ENCODE measurements at regions not wholly inside any gene's neighbourhood (a gene's known extent, or its start where the extent isn't known, plus 50 kb on each side); places are given as distances from the start of the nearest gene placed in this dataset.

DNA sequence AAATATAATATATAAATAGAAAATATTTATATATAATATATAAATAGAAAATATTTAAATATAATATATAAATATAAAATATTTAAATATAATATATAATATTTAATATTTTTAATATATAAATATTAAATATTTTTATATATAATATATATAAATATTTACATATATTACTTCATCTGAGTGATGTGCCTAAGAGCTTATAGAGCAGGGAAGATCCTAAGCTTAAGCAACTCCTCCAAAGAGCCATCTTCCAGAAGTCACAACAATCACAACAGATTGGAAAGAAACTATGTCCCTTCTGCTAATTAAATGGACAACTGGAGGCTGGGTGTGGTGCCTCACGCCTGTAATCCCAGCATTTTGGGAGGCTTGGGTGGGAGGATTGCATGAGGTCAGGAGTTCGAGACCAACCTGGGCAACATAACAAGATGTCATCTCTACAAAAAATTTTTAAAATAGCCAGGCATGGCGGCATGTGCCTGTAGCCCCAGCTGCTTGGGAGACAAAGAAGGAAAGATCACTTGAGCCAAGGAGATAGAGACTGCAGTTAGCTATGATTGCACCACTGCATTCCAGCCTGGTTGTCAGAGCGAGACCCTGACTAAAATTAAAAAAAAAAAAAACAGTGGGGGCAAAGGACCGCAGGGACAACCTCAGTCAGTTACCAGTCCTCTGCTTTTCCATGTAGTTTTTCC, 198.7 kb downstream of the SKIDA1 start:
- no peak for DNase-seq (ENCODE audit: low read depth)

DNA sequence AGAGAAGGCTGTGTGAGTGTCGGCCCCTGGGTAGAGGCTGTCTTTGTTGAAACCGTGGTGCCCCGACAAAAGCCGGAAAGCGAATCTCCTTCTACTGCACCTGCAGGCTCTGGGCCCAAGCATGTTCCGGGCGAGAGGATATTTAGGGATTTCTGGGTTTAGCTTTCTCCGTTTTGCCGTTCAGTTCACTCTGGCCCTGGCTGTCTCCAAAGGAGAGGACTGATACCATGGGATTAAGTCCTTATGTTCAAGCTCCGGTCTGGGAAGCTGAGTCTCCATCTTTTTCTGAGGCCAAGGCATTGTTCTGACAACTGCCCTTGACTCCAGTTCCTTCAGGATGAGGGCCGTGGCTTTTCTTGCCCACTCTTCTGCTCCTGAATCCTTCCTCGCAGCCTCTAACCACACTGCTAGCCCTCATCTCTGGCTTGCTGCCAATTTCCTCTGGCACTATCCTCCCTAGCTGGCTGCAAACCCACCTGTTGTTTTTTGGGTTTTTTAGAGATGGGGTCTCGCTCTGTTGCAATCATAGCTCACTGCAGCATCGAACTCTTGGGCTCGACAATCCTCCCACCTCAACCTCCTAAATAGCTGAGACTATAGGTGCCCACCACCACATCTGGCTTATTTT, 206.8 kb downstream of the SKIDA1 start:
- DNase-seq (ENCODE audit: low read depth), result no peak

DNA sequence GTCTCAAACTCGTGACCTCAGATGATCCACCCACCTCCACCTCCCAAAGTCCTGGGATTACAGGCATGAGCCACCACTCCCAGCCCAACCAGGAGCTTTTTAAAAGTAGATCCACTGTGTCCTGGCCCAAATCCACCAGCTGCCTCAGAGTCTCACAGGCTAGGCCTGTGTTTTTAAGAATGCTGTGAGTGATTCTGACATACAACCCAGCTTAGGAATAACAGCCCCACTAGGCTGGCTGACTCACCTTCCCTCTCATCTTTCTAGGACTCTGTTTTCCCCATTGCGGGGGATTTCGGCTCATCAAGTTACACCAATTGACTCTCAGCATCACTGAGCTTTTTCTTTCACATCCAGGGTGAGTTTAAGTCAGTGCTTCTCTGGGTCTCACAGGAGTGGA, 207.6 kb downstream of the SKIDA1 start:
- no peak for DNase-seq (ENCODE audit: low read depth)

DNA sequence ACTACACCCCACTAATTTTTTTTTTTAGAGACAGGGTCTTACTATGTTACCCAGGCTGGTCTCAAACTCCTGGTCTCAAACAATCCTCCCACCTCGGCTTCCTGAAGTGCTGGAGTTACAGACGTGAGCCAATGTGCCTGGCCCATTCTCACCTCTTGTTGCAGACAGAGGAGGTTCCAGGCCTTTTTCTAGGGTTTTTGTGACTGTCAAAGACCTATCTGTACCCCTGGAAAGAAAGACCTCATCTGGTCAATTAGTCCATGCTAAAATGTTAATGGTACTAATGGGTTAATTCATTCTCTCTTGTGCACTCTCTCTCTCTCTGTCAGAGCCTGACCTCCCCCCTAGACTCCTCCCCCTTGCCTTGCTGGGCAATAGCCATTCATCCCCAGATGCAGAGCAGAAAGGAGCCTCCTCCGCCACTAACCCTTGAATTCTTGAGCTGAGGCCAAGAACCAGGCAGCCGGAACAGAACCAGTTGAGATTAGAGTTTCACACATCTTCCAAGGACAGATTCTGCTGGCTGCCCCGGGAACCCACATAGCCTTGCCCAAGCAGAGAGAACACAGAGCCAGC, 209.7 kb downstream of the SKIDA1 start:
- DNase-seq (ENCODE audit: low read depth), result no peak

DNA sequence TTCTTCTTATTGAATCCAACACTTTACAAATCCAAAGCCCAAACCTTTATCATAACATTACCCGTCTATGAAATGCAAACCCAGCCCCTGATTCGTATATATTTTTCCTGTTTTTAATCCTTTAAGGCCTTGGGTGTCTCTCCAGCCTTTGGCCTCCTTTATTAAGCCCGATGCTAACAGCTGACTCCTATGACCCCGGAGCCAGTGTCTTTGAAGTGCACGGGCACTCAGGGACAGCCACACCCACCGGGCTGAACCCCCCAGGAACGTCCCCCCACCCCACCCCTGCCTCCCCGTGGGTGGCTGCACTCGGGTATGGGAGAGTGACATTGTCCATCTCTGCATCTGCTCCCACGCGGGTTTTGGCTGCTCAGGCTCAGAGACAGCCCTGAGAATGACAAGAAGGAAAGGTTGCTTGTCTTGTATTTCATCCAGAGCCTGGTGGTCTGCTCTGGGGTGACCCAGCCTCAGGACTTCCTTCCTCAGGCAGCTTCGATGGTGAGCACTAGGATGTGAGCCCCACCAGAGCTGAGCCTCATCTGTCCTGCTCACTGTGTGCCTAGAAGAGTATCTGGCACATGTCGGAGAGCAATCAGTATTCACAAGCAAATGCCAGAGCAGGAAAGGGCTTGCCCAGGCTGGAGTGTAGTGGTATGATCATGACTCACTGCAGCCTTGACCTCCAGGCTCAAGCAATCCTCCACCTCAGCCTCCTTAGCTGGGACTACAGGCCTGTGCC, 210.4 kb downstream of the SKIDA1 start:
- DNase-seq (ENCODE audit: low read depth), result no peak

DNA sequence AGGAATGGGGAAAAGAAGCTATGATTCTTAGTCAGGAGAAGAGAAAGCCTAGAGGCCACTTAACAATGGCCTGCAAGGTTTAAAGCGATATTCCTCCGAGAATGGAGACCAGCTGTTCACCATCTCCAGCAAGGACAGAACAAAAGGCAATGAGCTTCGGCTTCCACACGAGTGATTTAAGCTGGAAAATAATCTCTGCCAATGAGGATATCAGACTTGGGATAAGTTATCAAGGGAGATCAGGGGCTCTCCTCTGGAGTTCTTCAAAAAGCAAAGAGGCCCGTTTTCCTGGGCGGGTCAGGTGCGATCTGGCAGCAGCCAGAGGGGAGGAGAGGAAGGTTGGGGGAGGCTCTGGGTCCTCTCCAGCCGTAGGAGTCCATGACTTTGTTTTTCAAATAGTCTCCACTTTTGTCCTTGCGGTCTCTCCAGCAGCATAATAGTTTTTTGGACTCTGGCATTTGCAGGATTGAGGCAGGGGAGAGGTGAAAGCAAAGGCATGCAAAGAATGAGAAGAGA, 211.3 kb downstream of the SKIDA1 start:
- no peak for DNase-seq (ENCODE audit: low read depth)

DNA sequence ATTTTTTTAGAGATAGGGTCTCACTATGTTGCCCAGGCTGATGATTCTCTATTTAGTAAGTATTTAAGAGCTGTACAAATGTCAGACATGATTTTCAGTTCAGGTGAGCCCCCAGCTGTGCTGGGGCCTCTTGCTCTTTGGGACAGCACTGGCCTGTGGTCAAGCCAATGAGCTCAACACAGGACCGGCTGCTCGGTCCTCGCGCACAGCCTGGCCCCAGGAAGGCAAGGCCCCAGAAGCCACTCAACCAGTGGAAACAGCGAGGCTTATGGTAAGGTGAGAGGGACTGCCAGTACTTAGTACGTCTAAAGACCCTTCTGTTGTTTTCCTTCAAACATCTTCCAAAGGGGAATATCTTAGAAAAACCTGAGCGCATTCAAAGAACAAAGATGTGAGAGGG, 211.8 kb downstream of the SKIDA1 start:
- no peak for DNase-seq (ENCODE audit: low read depth)

DNA sequence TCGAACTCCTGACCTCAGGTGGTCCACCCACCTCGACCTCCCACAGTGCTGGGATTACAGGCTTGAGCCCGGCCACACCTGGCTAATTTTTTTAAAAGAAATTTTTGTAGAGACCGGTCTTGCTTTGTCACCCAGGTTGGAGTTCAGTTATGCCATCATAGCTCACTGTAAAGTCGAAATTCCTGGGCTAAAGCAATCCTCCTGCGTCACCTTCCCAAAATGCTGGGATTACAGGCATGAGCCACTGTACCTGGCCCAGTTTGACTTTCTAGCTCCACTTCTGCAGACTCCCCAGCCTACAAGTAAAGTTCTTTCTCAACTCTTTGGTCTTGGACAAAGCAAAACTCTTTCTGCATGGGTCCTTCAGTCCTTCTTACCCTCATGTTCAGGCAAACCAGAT, 214.1 kb downstream of the SKIDA1 start:
- DNase-seq (ENCODE audit: low read depth), result no peak

DNA sequence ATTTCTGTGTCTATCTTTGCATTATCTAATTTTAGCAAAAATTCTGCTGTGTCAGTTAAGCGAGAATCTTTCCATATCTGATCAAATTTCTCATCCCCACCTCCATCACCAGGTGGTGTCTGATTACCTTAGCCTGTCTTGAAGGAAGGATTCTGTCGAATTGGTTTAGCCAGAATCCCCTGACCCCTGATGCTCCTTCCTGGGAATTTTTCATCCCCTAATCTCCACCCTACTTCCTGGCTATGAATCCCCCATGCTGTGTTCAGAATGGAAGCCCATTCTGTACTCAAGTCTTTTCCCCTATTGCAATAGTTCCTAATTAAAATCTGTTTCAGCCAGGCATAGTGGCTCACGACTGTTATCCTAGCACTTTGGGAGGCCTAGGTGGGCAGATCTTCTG, 216.1 kb downstream of the SKIDA1 start:
- DNase-seq (ENCODE audit: low read depth), result no peak

DNA sequence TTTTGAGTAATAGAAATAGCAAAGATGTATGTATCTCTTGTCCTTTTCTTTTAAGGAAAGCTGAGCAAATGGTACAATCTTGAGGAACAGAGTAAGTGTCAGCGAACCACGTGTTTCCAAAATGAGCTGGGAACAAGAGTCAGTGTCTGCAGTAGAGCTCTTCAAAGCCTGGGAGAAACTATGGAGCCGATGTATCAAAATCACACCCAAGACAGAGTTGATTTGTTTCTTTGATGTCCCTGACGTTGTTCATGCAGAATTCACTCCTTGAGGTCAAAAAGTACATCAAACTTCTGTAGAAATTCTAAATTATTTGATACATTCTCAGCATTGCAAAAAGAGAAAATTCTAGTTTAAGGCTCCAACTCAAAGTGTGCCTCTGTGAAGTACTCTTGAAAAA, 216.5 kb downstream of the SKIDA1 start:
- no peak for DNase-seq (ENCODE audit: low read depth)

DNA sequence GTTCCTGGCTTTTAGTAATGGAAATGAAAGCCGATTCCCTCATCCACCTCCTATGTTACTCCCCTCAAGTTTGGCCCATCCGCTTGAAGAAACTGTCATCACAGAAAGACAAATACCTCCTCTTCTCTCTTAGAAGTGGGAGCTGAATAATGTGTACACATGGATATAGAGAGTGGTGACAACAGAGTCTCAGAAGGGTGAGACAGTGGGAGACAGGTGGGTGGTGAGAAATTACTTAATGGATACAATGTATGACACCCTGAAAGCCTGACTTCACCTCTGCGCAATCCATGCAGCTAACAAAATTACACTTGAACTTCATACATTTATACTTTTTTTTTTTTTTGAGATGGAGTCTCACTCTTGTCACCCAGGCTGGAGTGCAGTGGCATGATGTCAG, 217.5 kb downstream of the SKIDA1 start:
- no peak for DNase-seq (ENCODE audit: low read depth)

DNA sequence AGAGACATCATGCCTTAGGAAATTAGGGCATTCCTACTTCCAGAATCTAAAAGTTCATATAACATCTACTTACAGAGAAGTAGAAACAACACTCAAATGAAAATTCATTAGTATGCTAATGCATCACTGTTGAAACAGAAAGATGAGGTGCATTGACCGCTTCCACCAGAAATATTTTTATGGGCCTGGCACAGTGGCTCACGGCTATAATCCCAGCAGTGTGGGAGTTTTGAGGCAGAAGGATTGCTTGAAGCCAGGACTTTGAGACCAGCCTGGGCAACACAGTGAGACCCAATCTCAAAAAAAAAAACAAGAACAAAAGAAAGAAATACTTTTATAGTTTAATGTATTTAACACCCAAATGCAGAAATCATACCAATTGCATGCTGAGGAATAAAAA, 220.9 kb downstream of the SKIDA1 start:
- DNase-seq (ENCODE audit: low read depth), result no peak

DNA sequence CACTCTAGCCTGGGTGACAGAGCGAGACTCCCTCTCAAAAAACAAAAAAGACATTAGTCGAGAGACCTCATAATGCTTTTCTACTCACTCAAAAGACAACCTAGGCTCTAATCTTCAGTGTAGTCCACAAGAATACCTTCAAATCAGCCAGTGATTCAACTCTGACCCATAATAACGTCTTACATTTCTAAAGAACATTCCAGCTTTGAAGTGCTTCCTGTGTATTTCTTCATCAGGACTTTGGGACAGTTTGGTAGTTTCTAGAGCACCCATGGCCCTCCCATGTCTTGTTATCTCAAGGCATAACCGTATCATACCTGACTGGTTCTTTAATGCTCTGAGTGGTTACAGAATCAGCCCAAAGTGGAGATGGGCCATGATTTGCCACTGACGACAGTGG, 221.3 kb downstream of the SKIDA1 start:
- DNase-seq (ENCODE audit: low read depth), result no peak

DNA sequence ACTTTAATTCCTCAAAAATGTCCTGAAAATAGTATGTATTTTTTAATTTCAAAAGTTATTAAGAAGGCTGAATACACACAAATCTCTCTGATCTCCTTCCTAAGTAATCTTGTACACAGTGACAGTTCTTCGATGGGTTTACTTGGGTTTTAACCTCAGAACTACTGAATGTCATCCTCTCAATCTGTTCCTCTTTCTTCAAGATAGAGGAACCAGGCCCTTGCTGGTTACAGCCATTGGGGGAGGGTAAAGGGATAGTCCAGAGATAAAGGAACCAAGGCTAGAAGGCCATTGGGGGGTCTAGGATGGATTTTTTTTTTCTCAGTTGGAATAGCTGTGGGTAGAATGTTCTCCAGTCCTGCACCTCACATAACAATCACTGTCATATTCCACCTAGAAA, 224.9 kb downstream of the SKIDA1 start:
- DNase-seq (ENCODE audit: low read depth), result no peak

DNA sequence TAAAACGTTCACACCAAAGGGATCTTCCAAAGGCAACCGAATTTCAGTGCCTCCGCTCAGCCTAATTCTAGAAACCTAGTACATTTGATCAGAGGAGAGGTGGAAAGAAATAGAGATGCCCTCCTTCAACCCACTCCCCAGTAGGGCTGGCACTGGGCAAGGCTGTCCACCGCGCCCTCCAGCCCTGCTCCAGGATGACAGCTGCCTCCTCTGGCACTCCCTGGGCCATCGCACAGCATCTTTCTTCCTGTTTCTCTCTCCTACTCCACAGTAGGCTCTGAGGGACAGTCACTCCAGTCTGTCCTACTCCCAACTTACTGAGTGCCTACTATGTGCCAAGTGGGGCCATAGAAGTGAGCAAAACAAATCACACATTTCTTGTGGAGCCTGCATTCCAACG, 226.2 kb downstream of the SKIDA1 start:
- no peak for DNase-seq (ENCODE audit: low read depth)

DNA sequence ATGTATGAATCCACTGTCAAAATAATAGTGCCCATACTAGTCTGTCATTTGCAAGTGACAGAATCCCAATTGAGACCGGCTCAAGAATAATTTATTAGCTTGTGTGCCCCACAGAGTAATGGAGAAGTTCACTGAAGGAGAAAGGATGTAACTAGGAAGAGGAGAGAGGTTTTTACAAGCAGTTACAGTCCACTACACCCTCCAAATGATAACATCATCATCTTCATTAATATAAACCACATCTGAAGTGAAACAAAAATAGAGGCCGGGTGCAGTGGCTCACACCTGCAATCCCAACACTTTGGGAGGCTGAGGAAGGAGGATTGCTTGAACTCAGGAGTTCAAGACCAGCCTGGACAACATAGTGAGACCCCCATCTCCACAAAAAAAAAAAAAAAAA, 226.8 kb downstream of the SKIDA1 start:
- no peak for DNase-seq (ENCODE audit: low read depth)

DNA sequence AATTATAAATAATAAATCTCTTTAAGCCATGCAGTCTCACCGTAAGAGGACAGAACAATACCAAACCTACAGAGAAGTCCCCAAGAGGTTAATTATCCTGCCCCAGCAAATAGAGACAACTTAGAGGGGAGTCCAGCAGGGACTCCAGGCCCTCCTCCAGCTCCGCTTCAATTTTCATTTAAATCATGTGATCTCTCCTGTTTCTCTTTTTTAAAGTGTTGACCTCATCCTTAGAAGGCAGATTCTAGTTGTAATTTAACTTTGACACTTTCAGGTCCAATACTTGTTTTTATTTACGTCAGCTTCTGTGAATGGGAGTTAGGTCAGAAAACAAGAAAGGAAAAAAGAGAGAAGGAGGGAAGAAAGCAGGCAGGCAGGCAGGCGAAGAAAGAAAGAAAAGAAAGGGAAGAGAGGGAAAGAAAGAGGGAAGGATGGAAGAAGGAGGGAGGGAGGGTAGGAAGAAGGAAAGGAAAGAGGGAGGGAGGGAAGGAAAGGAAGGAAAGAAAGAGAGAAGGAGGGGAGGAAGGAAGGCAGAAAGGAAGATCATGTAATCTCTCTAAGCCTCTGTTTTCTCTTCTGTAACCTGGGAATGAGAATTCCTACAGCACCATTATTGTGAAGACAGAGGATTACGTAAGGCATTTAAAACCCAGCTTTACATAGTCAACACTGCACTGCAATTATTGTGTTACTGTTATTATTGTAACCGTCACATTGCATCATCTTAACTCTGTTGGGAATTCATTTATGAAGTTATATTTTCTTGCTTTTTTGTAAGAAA, 227.7 kb downstream of the SKIDA1 start:
- DNase-seq (ENCODE audit: low read depth), result no peak

DNA sequence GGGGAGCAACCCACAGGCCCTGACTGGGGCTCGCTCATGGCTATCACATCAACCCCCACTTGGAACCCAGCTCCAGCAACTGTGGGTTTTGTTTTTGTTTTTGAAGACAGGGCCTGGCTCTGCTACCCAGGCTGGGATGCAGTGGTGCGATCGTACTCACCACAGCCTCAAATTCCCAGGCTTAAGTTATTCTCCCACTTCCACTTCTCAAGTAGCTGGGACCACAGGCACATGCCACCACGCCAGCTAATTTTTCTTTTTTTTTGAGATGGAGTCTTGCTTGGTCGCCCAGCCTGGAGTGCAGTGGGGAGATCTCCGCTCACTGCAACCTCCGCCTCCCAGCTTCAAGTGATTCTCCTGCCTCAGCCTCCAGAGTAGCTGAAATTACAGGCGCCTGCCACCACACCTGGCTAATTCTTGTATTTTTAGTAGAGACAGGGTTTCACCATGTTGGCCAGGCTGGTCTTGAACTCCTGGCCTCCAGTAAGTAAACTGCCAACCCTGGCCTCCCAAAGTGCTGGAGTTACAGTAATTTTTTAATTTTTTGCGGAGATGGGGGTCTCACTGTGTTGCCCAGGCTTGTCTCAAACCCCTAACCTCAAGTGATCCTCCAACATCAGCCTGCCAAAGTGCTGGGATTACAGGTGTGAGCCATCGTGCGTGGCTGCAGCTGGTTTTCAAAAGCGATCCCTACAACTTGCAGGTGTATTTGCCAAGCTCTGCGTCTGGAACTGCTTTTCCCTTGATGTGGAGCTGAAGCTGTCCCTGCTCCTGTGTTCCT, 228.7 kb downstream of the SKIDA1 start:
- no peak for DNase-seq (ENCODE audit: low read depth)

DNA sequence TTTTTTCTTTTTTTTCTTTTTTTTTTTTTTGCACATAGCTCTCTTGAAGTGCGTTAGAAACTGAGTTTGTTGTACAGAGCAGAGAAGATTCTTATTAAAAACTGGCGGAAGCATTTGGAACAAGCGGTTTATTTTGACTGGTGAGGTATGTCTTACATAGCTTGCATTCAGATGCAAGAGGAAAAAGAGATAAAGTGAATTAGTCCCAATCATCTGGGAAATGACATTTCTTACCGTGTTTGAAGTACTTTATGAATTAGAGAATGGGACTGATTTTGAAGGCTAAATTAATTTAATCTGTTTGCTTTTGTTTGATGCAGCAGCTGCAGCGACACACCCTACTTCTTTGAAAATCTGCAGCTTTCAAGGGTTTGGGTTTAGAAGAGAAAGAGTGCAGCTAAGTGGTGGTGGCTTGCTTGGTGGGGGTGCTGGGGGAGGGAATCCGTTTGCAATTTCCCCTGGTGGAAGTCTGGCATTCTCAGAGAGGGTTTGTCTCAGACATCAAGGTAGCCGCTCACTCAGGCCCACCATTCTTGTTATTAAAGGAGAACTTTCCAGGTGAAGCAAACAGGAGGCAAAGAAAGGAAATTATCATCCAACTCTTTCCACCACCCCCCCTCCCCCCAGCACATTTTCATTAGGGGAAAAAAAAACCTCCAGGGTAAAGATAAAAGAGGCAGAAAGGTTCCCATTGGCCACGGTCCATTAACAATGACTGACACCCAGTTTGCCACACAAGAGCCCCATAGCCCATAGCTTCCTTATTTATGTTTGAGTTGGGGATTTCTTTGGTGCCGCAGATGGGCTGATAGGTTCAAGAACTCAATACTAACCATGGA, 231.7 kb downstream of the SKIDA1 start:
- DNase-seq (ENCODE audit: low read depth), result no peak

DNA sequence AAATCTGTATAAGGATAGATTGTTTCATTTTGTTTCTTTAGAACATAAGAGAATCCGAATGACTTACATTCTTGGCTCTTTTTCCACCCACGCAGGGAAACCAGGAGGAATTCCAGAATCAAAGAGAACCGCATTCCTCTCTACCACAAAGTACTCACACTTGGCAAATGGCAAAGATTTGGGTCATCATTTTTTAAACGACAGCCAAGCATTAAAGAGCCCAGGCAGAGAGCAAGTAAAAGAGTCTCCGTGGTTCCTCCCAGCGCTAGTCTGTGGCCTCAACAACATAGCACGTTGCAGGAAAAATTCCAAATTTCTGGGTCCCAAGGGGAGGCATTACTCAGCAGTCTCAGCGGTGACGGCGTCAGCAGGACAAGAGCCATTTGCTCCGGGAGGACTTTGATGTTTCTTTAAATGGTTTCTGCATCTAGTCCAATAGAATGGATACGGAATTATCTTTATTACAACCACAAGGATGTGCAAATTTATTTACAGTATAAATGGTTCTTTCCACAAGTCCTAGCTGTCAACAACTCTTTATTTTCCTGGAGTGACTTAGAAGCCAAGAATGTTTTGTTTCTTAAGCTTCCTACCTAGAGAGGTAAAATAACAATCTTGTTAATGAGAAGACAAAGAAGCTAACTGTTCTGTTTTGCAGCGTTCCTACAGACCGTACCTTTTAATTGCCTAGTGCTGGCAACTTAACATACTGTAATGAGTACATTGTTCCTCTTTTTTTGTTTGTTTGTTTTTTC, 232.5 kb downstream of the SKIDA1 start:
- no peak for DNase-seq (ENCODE audit: low read depth)

Data from stimulated activated CD8-positive, alpha-beta memory T cell treated with anti-CD3 and anti-CD28 coated beads, Interleukin-12 subunit alpha, Interleukin-12 subunit beta, amount 100 ng/mL, for 1 hour (primary cell).